A673 (cell line): ENCODE measurements at regions not wholly inside any gene's neighbourhood (a gene's known extent, or its start where the extent isn't known, plus 50 kb on each side); places are given as distances from the start of the nearest gene placed in this dataset.

Source experiments
- BruUV-seq: library from RNA; stranded (reverse); fragments of 400-500 nt; replicated peaks from 2 replicates; lab custom pipeline; 2021; lab: Mats Ljungman, UMichigan
- CTCF ChIA-PET: fragments of 300-600 bp; sonication (Branson Sonifier 250); formaldehyde crosslinking; loops from one replicate; lab custom pipeline; 2022; ENCODE audit warnings: antibody characterized with exemption; lab: Charles Lee
- POLR2A ChIA-PET: fragments of 300-600 bp; sonication (Branson Sonifier 250); formaldehyde crosslinking; loops from one replicate; lab custom pipeline; 2022; ENCODE audit warnings: antibody characterized with exemption; ENCODE audit not compliant: low non-redundant PET; lab: Charles Lee
- DNase-seq: peaks from one replicate; pipeline ENCODE4 v3.0.0-alpha.2; 2015; ENCODE audit warnings: low spot score
- H3K27ac ChIP-seq: fragments of 200-600 bp; sonication (generic); 2 replicates; pipeline ENCODE4 v1.5.1; 2016; ENCODE audit warnings: mixed run types, low read depth, mild to moderate bottlenecking, mixed read lengths, antibody characterized with exemption, low read length; ENCODE audit not compliant: poor library complexity, severe bottlenecking
- H3K27me3 ChIP-seq: fragments of 200-600 bp; sonication (generic); replicated peaks from 2 replicates; pipeline ENCODE4 v1.6.1; 2017; ENCODE audit warnings: mixed run types, low read depth, mild to moderate bottlenecking, mixed read lengths, antibody characterized with exemption, low read length; ENCODE audit not compliant: insufficient read depth, poor library complexity
- H3K36me3 ChIP-seq: fragments of 200-600 bp; sonication (generic); 2 replicates; pipeline ENCODE4 v1.6.1; 2016; ENCODE audit warnings: mixed run types, mild to moderate bottlenecking, mixed read lengths, antibody characterized with exemption, low read length; ENCODE audit not compliant: insufficient read depth, poor library complexity, severe bottlenecking
- H3K4me1 ChIP-seq: fragments of 200-600 bp; sonication (generic); 2 replicates; pipeline ENCODE4 v1.6.1; 2017; ENCODE audit warnings: mixed run types, mild to moderate bottlenecking, mixed read lengths, antibody characterized with exemption, low read length; ENCODE audit not compliant: insufficient read depth, poor library complexity, severe bottlenecking
- H3K4me3 ChIP-seq: fragments of 200-600 bp; sonication (generic); 2 replicates; pipeline ENCODE4 v1.5.1; 2016; ENCODE audit warnings: low read depth, mixed run types, mild to moderate bottlenecking, mixed read lengths, low read length; ENCODE audit not compliant: poor library complexity, severe bottlenecking
- H3K9me3 ChIP-seq: fragments of 200-600 bp; sonication (generic); 2 replicates; pipeline ENCODE4 v1.6.1; 2016; ENCODE audit warnings: mixed run types, low read depth, mild to moderate bottlenecking, mixed read lengths, antibody characterized with exemption, low read length; ENCODE audit not compliant: poor library complexity, severe bottlenecking
- CTCF ChIP-seq: fragments of 300-800, 200-600 bp; sonication (generic); conservative IDR thresholded peaks from 2 replicates; pipeline ENCODE4 v1.5.1; 2017; ENCODE audit warnings: low read depth, mild to moderate bottlenecking, antibody characterized with exemption, low read length, moderate library complexity, mixed read lengths
- EZH2 ChIP-seq: fragments of 200-600 bp; sonication (generic); IDR thresholded peaks from 2 replicates; pipeline ENCODE4 v1.6.1; 2017; ENCODE audit warnings: borderline replicate concordance, low read depth, mild to moderate bottlenecking, mixed read lengths, antibody characterized with exemption, low read length; ENCODE audit not compliant: poor library complexity, severe bottlenecking
- intact Hi-C: fragments of 100-400 bp; cut with micrococcal nuclease; formaldehyde crosslinking; loops from one replicate; pipeline ENCODE4 v1.10.0; 2022; ENCODE audit not compliant: unreplicated experiment

GRCh38 chr6:1242021-1242420, 69.9 kb upstream of the FOXQ1 start:
- H3K27me3 ChIP-seq, result peaks cover 56% of the 10 kb centered on the region
- H3K4me3 ChIP-seq, result no peak overlapping the region
- TF ChIP-seq EZH2 (no peak), CTCF (no peak)
- ChIA-PET POLR2A (no interaction called here), CTCF (no interaction called here)
- no peak for DNase-seq
- H3K27ac ChIP-seq, result no peak overlapping the region
- no peaks in the 10 kb centered on the region for H3K4me1 ChIP-seq
- intact Hi-C loops, result no loop called here
- BruUV-seq, result no TSS peak
- H3K36me3 ChIP-seq, result no peaks in the 10 kb centered on the region
- H3K9me3 ChIP-seq, result no peaks in the 10 kb centered on the region

DNA sequence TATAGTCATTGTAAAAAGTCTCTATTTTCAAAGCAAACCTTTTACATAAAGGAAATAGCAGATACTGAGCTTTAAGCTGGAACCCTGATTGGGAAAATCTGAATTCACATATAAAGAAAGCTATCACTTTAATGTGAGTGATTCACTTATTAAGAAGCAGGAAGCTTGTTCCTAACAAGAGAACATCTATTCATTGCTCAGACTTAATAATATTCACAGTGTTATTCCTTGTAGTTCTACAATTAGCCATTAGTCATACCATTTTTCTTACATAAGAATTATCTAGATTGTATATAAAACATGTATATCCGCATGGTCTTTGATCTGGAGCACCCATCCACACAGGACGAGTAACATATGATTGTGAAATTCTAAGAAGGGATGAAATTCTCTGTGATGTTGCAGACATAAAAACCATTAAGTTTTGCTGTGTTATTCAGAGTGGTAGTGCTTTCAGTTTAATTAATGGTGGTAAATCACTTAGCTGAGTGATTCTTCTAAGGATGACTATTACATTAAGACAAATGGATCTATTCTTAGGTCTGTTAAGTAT, 71.1 kb upstream of the FOXQ1 start:
- POLR2A ChIA-PET, result no interaction called here
- Histone ChIP-seq H3K4me3 (no peak overlapping the region), H3K36me3 (no peaks in the 10 kb centered on the region), H3K27me3 (peaks cover 53% of the 10 kb centered on the region), H3K27ac (no peak overlapping the region), H3K4me1 (no peaks in the 10 kb centered on the region), H3K9me3 (no peaks in the 10 kb centered on the region)
- no peak for DNase-seq
- intact Hi-C loops, result no loop called here
- BruUV-seq, result no TSS peak
- CTCF ChIA-PET, result no interaction called here
- no peak for TF ChIP-seq EZH2
- no peak for TF ChIP-seq CTCF

- Histone ChIP-seq H3K4me3 (no peak overlapping the region), H3K9me3 (no peaks in the 10 kb centered on the region), H3K27ac (no peak overlapping the region), H3K36me3 (no peaks in the 10 kb centered on the region), H3K27me3 (peaks cover 46% of the 10 kb centered on the region), H3K4me1 (no peaks in the 10 kb centered on the region)
- intact Hi-C loops, result no loop called here
- CTCF ChIA-PET, result no interaction called here
- POLR2A ChIA-PET, result no interaction called here
- no peak for TF ChIP-seq CTCF
- TF ChIP-seq EZH2, result no peak
- BruUV-seq, result no TSS peak
- DNase-seq, result no peak
These were observed 72.1 kb upstream of the FOXQ1 start for GRCh38 chr6:1239805-1240204.
